NCI-H69 (cell line): ENCODE measurements at regions not wholly inside any gene's neighbourhood (a gene's known extent, or its start where the extent isn't known, plus 50 kb on each side); places are given as distances from the start of the nearest gene placed in this dataset.

Experiments
- DNase-seq: peaks from one replicate; lab custom pipeline; 2025; lab: John Stamatoyannopoulos, UW

GRCh38 chr5:58300346-58300895 lies 159.5 kb downstream of the PLK2 start:
- DNase-seq, result no peak

GRCh38 chr5:58299256-58299655 lies 160.6 kb downstream of the PLK2 start:
- DNase-seq, result no peak

DNA sequence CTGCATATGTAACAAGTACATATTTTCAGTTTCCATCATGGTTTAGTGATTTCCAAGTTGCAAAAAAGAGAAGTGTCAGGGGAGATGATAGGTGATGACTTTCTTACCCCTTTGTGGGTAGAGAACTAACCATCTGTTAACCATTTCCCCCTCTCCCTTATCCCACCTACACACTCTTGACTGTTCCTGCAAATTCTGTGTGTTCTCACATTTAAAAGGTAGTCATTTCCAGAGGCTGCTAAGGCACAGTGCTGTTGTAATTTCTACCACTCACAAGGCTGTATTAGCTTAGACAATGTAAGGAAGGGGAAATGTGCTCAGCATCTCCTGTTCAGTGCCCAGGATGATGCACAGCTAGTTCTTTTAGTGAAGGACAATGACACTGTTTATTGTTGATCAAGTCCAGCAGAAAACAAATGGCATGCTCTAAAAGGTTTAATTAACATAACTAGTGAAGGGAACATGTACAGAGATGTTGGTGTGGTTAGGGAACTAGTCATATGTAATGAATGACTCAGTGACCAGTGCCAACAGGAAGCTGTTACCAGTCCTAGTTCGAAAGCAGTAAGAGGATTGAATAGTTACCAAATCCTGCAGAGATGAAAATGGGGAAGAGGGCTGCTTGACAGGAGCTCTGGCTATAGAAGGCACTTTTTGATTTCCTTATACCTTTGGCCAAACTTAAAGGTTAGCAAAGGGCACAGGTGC lies 165.1 kb downstream of the PLK2 start:
- no peak for DNase-seq

GRCh38 chr5:58288275-58288674 lies 171.6 kb downstream of the PLK2 start:
- peak; percentile 53 for DNase-seq

DNA sequence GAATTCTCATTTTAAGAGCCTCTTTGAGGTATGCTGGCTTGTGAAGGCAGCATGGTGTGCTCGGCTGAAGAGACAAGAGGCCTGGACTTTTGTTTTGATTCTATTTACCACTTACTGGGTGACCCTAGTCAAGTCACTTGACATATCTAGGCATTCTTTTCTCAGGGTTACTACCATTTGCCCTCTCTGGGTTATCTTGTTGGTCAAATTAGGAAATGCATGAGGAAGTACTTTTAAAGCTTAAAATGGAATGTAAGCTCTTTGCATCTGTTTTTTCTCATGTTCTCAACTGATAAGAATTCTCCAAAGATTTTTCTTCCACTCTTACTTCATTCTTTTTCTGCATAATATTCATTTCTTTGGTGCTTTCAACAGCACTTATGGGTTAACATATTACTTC lies 173.1 kb downstream of the PLK2 start:
- DNase-seq, result no peak

GRCh38 chr5:58285900-58286299 lies 174.0 kb downstream of the PLK2 start:
- no peak for DNase-seq

- no peak for DNase-seq
These were observed 175.0 kb downstream of the PLK2 start for GRCh38 chr5:58284886-58285285.

DNA sequence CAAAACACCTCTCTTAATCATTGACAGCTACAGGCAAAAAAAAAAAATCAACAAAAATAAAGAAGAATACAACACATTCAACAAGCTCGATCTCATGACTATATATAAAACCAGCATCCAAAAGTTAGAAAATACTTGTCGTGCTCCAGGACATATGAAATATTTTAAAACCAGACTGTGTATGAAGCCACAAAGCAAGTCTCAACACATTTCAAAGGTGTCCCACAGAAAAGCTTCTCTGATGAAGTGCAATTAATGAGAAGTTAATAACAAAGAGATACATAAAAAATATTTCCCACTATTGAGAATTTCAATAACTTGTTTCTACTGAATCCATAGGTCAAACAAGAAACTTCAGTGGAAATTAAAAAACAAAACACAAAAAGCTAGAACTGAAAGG lies 178.7 kb downstream of the PLK2 start:
- DNase-seq, result no peak

GRCh38 chr5:58279259-58279658 lies 180.6 kb downstream of the PLK2 start:
- no peak for DNase-seq

- no peak for DNase-seq
These were observed 183.5 kb downstream of the PLK2 start for GRCh38 chr5:58276431-58276830.

DNA sequence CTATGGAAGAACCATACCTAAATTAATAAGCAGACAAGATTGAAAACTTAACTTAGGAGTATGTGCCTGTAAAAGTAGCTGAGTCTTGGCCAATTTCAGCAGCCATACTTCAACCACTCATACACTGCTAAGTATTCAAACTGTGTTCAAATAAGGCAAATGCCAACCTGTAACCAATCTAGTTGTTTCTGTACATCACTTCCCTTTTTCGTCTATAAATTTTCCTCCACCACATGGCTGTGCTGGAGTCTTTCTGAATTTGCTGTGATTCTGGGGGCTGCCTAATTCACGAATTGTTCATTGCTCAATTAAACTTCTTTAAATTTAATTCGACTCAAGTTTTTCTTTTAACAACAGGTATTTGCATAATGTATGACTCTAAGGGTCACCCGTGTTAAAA lies 184.4 kb downstream of the PLK2 start:
- DNase-seq, result no peak

DNA sequence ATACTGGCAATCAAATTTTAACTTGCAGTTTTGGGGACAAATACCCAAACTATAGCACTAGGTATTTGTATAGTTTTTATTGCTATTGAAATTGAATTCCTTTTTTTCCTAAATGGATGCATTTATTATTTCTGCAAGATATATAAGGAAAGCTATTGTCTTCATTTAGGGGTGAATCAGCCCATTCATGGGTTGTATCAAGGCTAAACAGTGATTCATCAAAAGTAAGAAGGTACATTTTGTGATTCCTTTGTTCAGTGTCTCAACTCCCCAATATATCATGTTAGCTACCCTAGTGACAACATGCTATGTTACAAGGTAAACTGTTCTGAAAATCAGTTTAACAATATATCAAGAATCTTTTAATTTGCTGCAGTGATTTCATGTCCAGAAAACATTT lies 185.7 kb downstream of the PLK2 start:
- DNase-seq, result no peak

DNA sequence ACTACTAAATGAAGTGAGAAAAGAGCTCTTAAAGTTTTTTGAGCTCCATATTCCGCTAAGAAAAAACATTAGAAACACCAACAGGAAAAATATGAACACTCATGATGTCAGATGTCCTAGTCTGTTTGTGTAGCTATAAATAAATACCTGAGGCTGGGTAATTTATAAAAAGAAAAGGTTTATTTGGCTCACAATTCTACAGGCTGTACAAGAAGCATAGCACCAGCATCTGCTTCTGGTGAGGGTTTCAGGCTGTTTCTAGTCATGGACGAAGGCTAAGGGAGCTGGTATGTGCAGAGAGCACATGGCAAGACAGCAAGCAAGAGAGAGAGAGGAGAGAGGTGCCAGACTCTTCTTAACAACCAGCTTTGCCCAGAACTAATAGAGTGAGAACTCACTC lies 186.2 kb downstream of the PLK2 start:
- DNase-seq, result no peak

GRCh38 chr5:58268268-58268667 lies 191.6 kb downstream of the PLK2 start:
- peak; percentile 25 for DNase-seq

DNA sequence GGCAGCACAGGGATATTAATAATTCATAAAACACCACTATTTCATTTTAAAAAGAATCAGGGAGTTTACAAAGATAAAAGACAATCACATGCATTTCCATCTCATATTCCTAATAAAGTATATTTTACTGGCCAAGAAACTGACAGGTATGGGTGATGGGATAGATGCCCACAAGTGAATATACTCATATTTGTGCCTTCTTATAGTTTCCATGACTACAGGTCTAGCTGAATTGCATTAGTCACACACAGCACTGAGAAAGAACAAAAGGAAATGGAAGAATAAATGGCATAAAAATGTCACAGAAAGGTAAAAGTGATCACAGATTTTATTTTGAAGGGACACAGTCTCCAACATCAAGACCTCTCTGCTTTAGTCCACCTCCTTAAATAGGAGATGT lies 193.5 kb downstream of the PLK2 start:
- DNase-seq, result no peak

- DNase-seq, result no peak
These were observed 194.5 kb downstream of the PLK2 start for GRCh38 chr5:58265246-58265930.

GRCh38 chr5:58264276-58264675 lies 195.6 kb downstream of the PLK2 start:
- DNase-seq, result no peak

DNA sequence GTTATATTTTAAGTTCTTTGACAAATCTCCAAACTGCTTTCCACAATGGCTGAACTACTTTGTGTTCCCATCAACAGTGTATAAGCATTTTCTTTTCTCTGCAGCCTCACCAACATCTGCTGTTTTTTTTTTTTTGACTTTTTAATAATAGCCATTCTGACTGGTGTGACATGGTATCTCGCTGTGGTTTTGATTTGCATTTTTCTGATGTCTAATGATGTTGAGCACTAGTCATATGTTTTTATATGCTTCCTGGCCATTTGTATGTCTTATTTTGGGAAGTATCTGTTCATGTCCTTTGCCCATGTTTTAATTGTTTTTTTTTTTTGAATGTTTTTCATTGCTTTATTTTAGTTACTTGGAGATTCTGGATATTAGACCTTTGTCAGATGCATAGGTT lies 196.6 kb downstream of the PLK2 start:
- DNase-seq, result no peak

DNA sequence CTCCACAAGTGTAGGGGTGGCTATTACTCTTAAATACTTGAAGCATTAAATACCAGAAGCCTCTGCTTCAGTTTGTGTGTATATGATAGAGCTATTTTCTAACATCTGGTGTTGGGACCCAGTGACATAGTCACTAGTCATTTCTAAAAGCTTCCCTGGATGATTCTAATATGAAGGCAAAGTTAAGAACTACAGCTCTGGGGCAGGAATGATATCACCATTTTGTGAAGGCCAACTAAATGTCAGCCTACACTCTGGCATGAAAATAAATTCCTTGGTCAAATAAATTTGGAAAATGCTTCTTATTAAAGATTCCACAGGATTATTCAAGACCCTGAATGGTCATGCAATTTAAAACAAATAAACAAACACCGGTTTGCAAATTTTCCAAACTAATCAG lies 197.7 kb downstream of the PLK2 start:
- no peak for DNase-seq

DNA sequence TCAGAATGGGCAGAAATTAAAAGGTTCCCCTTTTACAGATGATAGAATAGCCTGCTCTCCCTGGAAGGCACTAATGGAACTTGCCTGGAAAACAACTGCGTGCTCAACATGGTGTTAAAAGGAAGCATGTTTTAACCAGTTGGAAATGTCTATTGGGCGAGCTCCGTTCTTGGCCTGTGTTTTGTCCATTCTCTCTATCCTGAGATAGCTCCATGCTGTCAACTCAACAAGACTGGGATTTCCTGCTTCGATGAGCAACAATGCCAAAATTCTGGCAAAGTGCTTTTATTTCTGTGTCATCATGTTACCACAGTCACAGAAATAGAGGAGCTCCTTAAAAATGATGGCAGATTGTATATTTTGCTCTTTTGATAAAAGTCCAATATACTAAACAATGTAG lies 198.3 kb downstream of the PLK2 start:
- DNase-seq, result no peak

DNA sequence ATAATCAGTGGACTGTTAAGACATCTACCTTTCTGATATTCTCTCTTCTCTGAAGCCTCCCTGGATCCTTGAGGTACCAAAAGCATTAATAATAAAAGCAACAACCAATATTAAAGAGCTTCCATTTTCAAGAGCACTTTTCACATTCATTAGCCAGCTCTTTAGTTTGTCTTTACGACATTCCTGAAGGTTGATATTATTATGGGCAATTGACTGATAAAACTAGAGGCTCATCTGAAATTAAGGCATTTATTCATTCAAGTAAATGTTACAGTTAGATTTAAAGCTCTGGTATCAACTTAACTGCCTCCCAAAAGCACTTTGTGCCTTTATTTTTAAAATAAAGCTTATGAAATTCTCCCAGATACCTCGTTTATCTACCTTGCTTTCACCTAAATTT lies 199.6 kb downstream of the PLK2 start:
- DNase-seq, result no peak

DNA sequence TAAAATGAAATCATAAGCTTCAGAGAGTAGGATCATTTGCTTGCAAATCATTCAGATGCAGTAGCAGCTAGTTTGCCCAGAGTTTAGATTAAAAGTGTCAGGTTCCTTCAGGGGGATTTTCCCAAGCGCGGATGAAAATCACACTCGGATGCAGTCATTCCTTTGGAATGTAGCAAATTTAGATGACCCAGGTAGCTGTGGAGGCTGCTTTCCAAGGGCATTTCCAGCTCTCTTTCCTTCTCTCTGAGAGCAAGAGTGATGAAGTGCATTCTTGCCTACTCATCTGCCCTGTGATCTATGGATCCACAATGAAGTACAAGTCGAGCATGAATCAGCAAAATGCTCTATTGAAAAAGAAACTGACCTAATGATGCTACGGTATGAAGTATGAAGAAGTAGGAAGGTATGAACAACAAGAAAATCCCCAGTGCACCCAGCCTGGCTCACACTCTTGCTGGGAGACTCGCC lies 200.2 kb downstream of the PLK2 start:
- DNase-seq, result no peak

DNA sequence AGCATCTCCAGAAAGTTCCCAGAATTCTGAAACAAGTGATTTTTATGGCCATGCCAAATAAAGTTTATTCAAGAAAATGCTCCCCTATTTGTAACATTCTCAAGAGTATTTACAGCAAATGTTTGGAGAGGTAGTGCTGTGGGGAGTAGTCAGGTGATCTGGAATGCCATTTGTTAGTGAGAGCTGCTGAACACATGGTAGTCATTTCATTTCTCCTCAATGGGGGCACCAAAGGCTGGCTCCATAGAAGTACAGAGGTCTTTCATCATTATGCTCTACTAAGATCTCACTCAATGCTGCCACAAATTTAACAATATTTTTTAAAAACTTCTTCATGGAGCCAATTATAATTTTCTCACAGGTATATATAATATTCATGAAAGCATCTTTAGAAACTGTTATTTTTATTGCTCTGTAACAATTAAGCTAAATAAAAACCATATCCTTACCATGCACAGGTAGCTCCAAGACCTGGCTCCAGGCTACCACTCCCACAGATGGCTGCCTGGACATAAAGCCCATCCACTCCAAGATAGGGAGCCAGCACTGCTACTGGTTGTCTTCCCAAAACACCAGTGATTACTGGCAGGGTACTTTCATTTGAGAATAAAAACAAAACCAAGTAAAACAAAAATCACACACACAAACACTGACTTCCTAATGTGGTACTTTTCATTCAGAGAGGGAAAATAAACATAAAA lies 200.8 kb downstream of the PLK2 start:
- DNase-seq, result no peak
